ENCODE measurements at regions not wholly inside any gene's neighbourhood (a gene's known extent, or its start where the extent isn't known, plus 50 kb on each side); places are given as distances from the start of the nearest gene placed in this dataset.

DNA sequence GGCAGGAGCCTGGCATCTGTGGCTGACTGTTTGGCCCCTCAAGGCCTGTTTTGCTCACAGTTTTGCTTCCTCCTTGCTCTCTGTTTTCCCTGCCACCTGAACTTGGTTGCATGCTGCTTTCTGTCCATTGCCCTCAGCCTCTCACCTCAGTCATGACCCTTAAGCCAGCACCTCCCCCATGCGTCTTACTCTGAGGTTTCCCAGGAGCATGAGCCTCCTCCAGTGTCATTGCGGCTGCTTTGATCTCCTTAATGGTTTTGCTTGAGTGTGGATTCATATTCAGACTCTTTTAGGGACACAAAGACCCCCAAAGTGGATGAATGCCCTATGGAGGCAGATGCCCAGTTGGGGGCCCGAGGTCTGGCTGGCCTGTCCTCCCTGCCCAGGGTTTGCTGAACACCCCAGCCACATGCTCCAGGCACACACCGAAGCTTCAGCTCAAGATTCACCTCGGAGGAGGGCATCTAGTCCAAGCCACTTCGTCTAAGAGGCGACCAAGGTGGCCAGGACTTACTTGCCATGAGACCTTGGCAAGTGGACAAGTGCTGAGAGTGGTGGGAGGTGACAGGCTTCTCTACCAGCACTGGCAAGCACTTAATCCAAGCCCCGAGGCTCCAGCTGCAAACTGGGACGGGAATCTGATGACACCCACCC lies 95.4 kb upstream of the DIO3 start (continued):
- TF ChIP-seq, protein P1, sequence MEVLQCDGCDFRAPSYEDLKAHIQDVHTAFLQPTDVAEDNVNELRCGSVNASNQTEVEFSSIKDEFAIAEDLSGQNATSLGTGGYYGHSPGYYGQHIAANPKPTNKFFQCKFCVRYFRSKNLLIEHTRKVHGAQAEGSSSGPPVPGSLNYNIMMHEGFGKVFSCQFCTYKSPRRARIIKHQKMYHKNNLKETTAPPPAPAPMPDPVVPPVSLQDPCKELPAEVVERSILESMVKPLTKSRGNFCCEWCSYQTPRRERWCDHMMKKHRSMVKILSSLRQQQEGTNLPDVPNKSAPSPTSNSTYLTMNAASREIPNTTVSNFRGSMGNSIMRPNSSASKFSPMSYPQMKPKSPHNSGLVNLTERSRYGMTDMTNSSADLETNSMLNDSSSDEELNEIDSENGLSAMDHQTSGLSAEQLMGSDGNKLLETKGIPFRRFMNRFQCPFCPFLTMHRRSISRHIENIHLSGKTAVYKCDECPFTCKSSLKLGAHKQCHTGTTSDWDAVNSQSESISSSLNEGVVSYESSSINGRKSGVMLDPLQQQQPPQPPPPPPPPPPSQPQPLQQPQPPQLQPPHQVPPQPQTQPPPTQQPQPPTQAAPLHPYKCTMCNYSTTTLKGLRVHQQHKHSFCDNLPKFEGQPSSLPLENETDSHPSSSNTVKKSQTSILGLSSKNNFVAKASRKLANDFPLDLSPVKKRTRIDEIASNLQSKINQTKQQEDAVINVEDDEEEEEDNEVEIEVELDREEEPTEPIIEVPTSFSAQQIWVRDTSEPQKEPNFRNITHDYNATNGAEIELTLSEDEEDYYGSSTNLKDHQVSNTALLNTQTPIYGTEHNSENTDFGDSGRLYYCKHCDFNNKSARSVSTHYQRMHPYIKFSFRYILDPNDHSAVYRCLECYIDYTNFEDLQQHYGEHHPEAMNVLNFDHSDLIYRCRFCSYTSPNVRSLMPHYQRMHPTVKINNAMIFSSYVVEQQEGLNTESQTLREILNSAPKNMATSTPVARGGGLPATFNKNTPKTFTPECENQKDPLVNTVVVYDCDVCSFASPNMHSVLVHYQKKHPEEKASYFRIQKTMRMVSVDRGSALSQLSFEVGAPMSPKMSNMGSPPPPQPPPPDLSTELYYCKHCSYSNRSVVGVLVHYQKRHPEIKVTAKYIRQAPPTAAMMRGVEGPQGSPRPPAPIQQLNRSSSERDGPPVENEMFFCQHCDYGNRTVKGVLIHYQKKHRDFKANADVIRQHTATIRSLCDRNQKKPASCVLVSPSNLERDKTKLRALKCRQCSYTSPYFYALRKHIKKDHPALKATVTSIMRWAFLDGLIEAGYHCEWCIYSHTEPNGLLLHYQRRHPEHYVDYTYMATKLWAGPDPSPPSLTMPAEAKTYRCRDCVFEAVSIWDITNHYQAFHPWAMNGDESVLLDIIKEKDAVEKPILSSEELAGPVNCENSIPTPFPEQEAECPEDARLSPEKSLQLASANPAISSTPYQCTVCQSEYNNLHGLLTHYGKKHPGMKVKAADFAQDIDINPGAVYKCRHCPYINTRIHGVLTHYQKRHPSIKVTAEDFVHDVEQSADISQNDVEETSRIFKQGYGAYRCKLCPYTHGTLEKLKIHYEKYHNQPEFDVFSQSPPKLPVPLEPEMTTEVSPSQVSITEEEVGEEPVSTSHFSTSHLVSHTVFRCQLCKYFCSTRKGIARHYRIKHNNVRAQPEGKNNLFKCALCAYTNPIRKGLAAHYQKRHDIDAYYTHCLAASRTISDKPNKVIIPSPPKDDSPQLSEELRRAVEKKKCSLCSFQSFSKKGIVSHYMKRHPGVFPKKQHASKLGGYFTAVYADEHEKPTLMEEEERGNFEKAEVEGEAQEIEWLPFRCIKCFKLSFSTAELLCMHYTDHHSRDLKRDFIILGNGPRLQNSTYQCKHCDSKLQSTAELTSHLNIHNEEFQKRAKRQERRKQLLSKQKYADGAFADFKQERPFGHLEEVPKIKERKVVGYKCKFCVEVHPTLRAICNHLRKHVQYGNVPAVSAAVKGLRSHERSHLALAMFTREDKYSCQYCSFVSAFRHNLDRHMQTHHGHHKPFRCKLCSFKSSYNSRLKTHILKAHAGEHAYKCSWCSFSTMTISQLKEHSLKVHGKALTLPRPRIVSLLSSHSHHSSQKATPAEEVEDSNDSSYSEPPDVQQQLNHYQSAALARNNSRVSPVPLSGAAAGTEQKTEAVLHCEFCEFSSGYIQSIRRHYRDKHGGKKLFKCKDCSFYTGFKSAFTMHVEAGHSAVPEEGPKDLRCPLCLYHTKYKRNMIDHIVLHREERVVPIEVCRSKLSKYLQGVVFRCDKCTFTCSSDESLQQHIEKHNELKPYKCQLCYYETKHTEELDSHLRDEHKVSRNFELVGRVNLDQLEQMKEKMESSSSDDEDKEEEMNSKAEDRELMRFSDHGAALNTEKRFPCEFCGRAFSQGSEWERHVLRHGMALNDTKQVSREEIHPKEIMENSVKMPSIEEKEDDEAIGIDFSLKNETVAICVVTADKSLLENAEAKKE (CRISPR knock-in tag; IDR thresholded peaks at IDR 0.05), result no peak
- TF ChIP-seq EZH2phosphoT487 (IDR thresholded peaks at IDR 0.05; ENCODE audit: unreplicated experiment) (no peak), CREB1 (CRISPR knock-in tag; IDR thresholded peaks at IDR 0.05; ENCODE audit: low read depth) (no peak), POLR2AphosphoS5 (IDR thresholded peaks at IDR 0.05; ENCODE audit: low read depth) (no peak), EZH2 (IDR thresholded peaks at IDR 0.05; ENCODE audit: low read depth, unreplicated experiment) (no peak)

DNA sequence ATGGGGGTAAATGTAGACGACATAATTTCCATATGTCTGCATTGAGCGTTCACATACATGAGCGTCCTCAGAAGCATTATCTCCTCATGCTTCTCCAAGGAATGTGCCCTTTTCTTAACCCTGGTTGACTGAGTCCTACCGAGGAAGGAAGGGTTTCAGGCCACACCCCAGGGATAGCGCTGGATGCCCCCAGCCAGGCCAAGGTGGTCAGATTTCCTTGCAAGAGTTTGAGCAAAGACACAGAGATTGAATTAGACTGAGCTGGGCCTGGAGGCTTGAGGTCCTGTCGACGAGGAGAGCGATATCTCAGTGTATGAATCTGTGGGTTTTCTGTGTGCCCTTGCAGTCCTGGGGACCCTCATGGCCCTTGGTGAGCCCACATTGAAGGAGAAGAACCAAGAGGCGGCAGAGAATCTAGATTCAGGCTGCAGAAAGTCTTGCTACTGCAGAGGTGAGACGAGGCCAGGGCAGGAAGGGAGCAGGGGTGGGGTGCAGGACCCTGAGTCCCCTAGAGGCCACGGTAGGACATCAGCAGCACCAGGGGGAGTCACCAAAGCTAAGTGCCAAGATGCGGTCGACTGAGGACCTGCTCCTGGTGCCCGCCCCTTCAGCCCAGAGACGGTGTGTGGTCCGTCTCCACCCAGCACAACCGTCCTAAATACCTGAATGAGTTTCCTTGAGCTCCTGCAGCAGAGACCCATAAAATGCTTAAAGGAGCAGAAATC lies 94.7 kb upstream of the DIO3 start:
- ATAC-seq (no peak), DNase-seq (ENCODE audit: low spot score) (no peak)
- no peak overlapping the region for H3K4me3 Mint-ChIP-seq
- no peaks in the 10 kb centered on the region for H3K9me3 Mint-ChIP-seq
- no peaks in the 10 kb centered on the region for H4K20me1 ChIP-seq (replicated peaks; ENCODE audit: insufficient read depth)
- no peaks in the 10 kb centered on the region for H3K36me3 ChIP-seq (ENCODE audit: insufficient read depth)
- H3K79me2 ChIP-seq (replicated peaks; ENCODE audit: insufficient read depth), result no peaks in the 10 kb centered on the region
- no peaks in the 10 kb centered on the region for H3K9me2 ChIP-seq (ENCODE audit: insufficient read depth)
- no peaks in the 10 kb centered on the region for H3K36me3 Mint-ChIP-seq (ENCODE audit: low read depth)
- H3K27me3 Mint-ChIP-seq (ENCODE audit: insufficient read depth, low read depth, poor library complexity), result peaks cover 4% of the 10 kb centered on the region
- no peak overlapping the region for H3K27ac ChIP-seq (ENCODE audit: low read depth)
- no peak overlapping the region for H2AFZ ChIP-seq
- H3F3A ChIP-seq (replicated peaks; ENCODE audit: low read depth), result no peaks in the 10 kb centered on the region
- H3K27me3 ChIP-seq (ENCODE audit: insufficient read depth), result no peaks in the 10 kb centered on the region
- no peaks in the 10 kb centered on the region for H3K4me1 Mint-ChIP-seq
- H3K4me2 ChIP-seq, result no peak overlapping the region
- no peak overlapping the region for H3K27ac Mint-ChIP-seq
- H3K4me1 ChIP-seq (ENCODE audit: insufficient read depth), result no peaks in the 10 kb centered on the region
- H3K4me3 ChIP-seq, result no peak overlapping the region
- TF ChIP-seq JUNB (IDR thresholded peaks at IDR 0.05; ENCODE audit: unreplicated experiment) (no peak), STAT1 (IDR thresholded peaks at IDR 0.05; ENCODE audit: unreplicated experiment) (no peak), ZNF114 (CRISPR knock-in tag; IDR thresholded peaks at IDR 0.05) (no peak), EZH2 (IDR thresholded peaks at IDR 0.05; ENCODE audit: low read depth, unreplicated experiment) (no peak), CREB1 (CRISPR knock-in tag; IDR thresholded peaks at IDR 0.05; ENCODE audit: low read depth) (no peak), EZH2phosphoT487 (IDR thresholded peaks at IDR 0.05; ENCODE audit: unreplicated experiment) (no peak), POLR2AphosphoS5 (IDR thresholded peaks at IDR 0.05; ENCODE audit: low read depth) (no peak), ZNF331 (CRISPR knock-in tag; IDR thresholded peaks at IDR 0.05; ENCODE audit: low read depth) (no peak)
- TF ChIP-seq, protein P2, sequence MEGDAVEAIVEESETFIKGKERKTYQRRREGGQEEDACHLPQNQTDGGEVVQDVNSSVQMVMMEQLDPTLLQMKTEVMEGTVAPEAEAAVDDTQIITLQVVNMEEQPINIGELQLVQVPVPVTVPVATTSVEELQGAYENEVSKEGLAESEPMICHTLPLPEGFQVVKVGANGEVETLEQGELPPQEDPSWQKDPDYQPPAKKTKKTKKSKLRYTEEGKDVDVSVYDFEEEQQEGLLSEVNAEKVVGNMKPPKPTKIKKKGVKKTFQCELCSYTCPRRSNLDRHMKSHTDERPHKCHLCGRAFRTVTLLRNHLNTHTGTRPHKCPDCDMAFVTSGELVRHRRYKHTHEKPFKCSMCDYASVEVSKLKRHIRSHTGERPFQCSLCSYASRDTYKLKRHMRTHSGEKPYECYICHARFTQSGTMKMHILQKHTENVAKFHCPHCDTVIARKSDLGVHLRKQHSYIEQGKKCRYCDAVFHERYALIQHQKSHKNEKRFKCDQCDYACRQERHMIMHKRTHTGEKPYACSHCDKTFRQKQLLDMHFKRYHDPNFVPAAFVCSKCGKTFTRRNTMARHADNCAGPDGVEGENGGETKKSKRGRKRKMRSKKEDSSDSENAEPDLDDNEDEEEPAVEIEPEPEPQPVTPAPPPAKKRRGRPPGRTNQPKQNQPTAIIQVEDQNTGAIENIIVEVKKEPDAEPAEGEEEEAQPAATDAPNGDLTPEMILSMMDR (conservative IDR thresholded peaks at IDR 0.05; ENCODE audit: low read depth in 2 of 2), result no peak
- TF ChIP-seq, protein P3, sequence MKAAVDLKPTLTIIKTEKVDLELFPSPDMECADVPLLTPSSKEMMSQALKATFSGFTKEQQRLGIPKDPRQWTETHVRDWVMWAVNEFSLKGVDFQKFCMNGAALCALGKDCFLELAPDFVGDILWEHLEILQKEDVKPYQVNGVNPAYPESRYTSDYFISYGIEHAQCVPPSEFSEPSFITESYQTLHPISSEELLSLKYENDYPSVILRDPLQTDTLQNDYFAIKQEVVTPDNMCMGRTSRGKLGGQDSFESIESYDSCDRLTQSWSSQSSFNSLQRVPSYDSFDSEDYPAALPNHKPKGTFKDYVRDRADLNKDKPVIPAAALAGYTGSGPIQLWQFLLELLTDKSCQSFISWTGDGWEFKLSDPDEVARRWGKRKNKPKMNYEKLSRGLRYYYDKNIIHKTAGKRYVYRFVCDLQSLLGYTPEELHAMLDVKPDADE (IDR thresholded peaks at IDR 0.05), result no peak
